Hepatocyte (in vitro differentiated cells): ENCODE measurements at regions not wholly inside any gene's neighbourhood (a gene's known extent, or its start where the extent isn't known, plus 50 kb on each side); places are given as distances from the start of the nearest gene placed in this dataset.

Experiments used
- DNase-seq: peaks from one replicate; pipeline ENCODE4 v3.0.0-alpha.2; 2016; ENCODE audit warnings: low spot score
- H2AFZ ChIP-seq: fragments of 200-600 bp; sonication (generic); 2 replicates; pipeline ENCODE4 v1.6.0; 2016; ENCODE audit warnings: antibody characterized with exemption, mild to moderate bottlenecking
- H3K27ac ChIP-seq: fragments of 200-600 bp; sonication (generic); 2 replicates; pipeline ENCODE4 v1.5.1; 2016; ENCODE audit warnings: mild to moderate bottlenecking
- H3K27me3 ChIP-seq: fragments of 200-600 bp; sonication (generic); 2 replicates; pipeline ENCODE4 v1.6.1; 2016
- H3K36me3 ChIP-seq: fragments of 200-600 bp; sonication (generic); replicated peaks from 2 replicates; pipeline ENCODE4 v1.5.1; 2016; ENCODE audit warnings: low read depth; ENCODE audit not compliant: insufficient read depth
- H3K4me1 ChIP-seq: fragments of 200-600 bp; sonication (generic); 2 replicates; pipeline ENCODE4 v1.5.1; 2016; ENCODE audit warnings: mild to moderate bottlenecking, moderate library complexity; ENCODE audit not compliant: insufficient read depth
- H3K4me2 ChIP-seq: fragments of 200-600 bp; sonication (generic); 2 replicates; pipeline ENCODE4 v1.6.0; 2016
- H3K4me3 ChIP-seq: fragments of 200-600 bp; sonication (generic); 2 replicates; pipeline ENCODE4 v1.5.1; 2016; ENCODE audit warnings: mild to moderate bottlenecking
- H3K79me2 ChIP-seq: fragments of 200-600 bp; sonication (generic); 2 replicates; pipeline ENCODE4 v1.6.0; 2017; ENCODE audit warnings: mild to moderate bottlenecking
- H3K9me2 ChIP-seq: fragments of 200-600 bp; sonication (generic); replicated peaks from 2 replicates; pipeline ENCODE4 v1.6.0; 2017; ENCODE audit warnings: mild to moderate bottlenecking; ENCODE audit not compliant: insufficient read depth
- H3K9me3 ChIP-seq: fragments of 200-600 bp; sonication (generic); 2 replicates; pipeline ENCODE4 v1.5.1; 2016; ENCODE audit warnings: low read depth, mild to moderate bottlenecking
- H4K20me1 ChIP-seq: fragments of 200-600 bp; sonication (generic); 2 replicates; pipeline ENCODE4 v1.6.0; 2016; ENCODE audit warnings: mild to moderate bottlenecking; ENCODE audit not compliant: insufficient read depth, poor library complexity, severe bottlenecking
- EZH2 ChIP-seq: fragments of 200-600 bp; sonication (generic); IDR thresholded peaks from 2 replicates; pipeline ENCODE4 v1.6.1; 2016; ENCODE audit warnings: antibody characterized with exemption, mild to moderate bottlenecking, borderline replicate concordance
- EZH2phosphoT487 ChIP-seq: fragments of 200-600 bp; sonication (generic); IDR thresholded peaks from one replicate; pipeline ENCODE4 v1.6.1; 2018; ENCODE audit warnings: antibody characterized with exemption, mild to moderate bottlenecking, low read depth, moderate library complexity; ENCODE audit not compliant: unreplicated experiment, severe bottlenecking
- WGBS: methylation state at CpG from one replicate; pipeline ENCODE4 v1.1.6; 2016; ENCODE audit warnings: low lambda C conversion rate; ENCODE audit errors: missing lambda C conversion rate; 5-methylcytosine and 5-hydroxymethylcytosine counted together
- TF ChIP-seq, protein P1 (sequence below): fragments of 200-600 bp; sonication (generic); IDR thresholded peaks from 2 replicates; pipeline ENCODE4 v1.5.1; 2016; ENCODE audit warnings: antibody characterized with exemption, mild to moderate bottlenecking; ENCODE audit not compliant: poor library complexity

DNA sequence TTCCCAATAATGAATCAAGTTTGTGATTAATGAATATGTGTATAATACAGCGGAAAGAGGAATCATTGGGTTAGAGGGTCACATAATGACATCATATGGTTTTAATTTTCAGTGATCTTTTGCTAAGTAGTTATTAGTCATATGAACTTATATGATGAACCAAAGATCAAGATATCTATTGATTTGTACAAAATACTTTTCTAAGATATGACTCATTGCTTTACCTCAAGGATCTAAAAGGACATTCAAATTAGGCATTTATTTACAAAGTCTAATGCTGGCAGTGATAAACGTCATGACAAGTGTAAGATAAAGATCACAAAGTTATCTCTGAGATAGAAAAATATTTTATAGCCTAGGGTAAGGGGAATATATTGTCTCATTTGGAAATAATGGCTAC lies 417.8 kb downstream of the RPL10L start:
- 59% methylated on average over 2 of the region's 2 CpGs for WGBS
- Histone ChIP-seq H3K9me3 (no peaks in the 10 kb centered on the region), H3K27me3 (no peaks in the 10 kb centered on the region), H3K9me2 (no peaks in the 10 kb centered on the region), H3K27ac (no peak overlapping the region), H3K36me3 (no peaks in the 10 kb centered on the region), H3K4me2 (no peak overlapping the region), H3K4me1 (no peaks in the 10 kb centered on the region), H3K4me3 (no peak overlapping the region), H4K20me1 (no peaks in the 10 kb centered on the region), H2AFZ (no peak overlapping the region), H3K79me2 (no peaks in the 10 kb centered on the region)
- no peak for DNase-seq
- TF ChIP-seq EZH2, result no peak
- TF ChIP-seq, protein P1, sequence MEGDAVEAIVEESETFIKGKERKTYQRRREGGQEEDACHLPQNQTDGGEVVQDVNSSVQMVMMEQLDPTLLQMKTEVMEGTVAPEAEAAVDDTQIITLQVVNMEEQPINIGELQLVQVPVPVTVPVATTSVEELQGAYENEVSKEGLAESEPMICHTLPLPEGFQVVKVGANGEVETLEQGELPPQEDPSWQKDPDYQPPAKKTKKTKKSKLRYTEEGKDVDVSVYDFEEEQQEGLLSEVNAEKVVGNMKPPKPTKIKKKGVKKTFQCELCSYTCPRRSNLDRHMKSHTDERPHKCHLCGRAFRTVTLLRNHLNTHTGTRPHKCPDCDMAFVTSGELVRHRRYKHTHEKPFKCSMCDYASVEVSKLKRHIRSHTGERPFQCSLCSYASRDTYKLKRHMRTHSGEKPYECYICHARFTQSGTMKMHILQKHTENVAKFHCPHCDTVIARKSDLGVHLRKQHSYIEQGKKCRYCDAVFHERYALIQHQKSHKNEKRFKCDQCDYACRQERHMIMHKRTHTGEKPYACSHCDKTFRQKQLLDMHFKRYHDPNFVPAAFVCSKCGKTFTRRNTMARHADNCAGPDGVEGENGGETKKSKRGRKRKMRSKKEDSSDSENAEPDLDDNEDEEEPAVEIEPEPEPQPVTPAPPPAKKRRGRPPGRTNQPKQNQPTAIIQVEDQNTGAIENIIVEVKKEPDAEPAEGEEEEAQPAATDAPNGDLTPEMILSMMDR, result no peak
- TF ChIP-seq EZH2phosphoT487, result no peak

DNA sequence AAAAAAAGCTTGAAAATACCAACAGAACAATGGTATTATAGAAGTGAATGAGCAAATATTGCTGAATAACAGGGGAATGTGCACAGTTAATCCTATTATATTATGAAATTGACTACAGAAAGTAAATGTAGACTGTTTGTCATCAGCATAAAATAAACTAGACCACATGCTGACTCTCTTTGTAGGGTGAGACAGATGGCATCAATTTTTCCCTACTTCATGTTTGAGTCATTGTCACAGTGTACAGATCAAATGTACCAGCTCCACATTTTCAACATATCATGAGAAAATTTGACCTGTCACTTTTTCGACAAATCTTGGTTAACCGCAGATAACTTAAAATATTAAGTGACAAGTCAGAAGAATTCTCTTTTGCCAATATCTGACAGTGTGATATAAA lies 421.0 kb downstream of the RPL10L start:
- no peak overlapping the region for H3K4me3 ChIP-seq
- H3K4me2 ChIP-seq, result no peak overlapping the region
- no peaks in the 10 kb centered on the region for H3K9me3 ChIP-seq
- TF ChIP-seq EZH2phosphoT487, result no peak
- no peak for TF ChIP-seq EZH2
- TF ChIP-seq, protein P1, result no peak
- H3K36me3 ChIP-seq, result no peaks in the 10 kb centered on the region
- H3K79me2 ChIP-seq, result no peaks in the 10 kb centered on the region
- no peaks in the 10 kb centered on the region for H3K9me2 ChIP-seq
- H3K27me3 ChIP-seq, result no peaks in the 10 kb centered on the region
- H3K27ac ChIP-seq, result no peak overlapping the region
- no peaks in the 10 kb centered on the region for H3K4me1 ChIP-seq
- H4K20me1 ChIP-seq, result no peaks in the 10 kb centered on the region
- H2AFZ ChIP-seq, result no peak overlapping the region
- WGBS, result 93% methylated on average over 2 of the region's 2 CpGs
- no peak for DNase-seq

DNA sequence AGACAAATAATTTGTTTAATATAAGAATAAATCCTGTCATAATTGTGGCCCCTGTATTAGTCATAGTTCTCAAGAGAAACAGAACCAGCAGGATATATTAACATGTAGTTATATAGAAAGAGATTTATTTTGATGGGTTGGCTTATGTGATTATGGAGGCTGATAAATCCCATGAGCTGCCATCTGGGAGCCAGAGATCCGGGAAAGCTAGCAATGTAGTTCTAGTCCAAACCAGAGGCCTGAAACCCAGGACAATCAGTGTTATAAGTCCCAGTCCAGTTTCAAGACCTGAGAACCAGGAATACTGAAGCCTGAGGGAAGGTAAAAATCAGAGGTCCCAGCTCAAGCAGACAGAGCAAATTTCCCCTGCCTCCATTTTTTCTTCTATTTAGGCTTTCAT lies 435.8 kb downstream of the RPL10L start:
- Histone ChIP-seq H3K9me2 (no peaks in the 10 kb centered on the region), H2AFZ (no peak overlapping the region), H3K4me1 (no peaks in the 10 kb centered on the region), H3K4me2 (no peak overlapping the region), H3K27me3 (no peaks in the 10 kb centered on the region), H3K79me2 (no peaks in the 10 kb centered on the region), H4K20me1 (no peaks in the 10 kb centered on the region), H3K4me3 (no peak overlapping the region), H3K36me3 (no peaks in the 10 kb centered on the region), H3K27ac (no peak overlapping the region), H3K9me3 (no peaks in the 10 kb centered on the region)
- TF ChIP-seq, protein P1, result no peak
- no peak for TF ChIP-seq EZH2
- TF ChIP-seq EZH2phosphoT487, result no peak
- no peak for DNase-seq
- WGBS, result 76% methylated on average over 1 of the region's 1 CpG

DNA sequence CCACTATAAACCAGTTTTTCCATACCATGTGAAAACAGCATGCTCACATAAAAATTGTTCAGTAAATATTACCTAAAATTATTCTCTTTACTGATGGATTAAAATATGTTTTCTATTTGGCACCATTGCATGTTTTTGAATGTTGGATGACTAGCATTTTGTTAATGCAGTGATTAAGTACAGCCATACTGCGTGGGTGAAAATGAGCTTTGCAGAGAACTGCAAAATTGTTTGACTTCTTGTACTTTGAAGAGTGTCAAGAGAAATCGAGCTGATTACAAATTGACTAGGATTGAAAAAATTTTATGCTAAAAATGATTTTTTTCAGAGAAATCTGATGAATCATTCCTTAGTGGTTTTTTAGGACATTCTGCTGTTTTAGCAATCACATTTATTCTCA lies 452.9 kb downstream of the RPL10L start:
- no peak for DNase-seq
- H3K27ac ChIP-seq, result no peak overlapping the region
- H3K79me2 ChIP-seq, result no peaks in the 10 kb centered on the region
- no peaks in the 10 kb centered on the region for H3K9me3 ChIP-seq
- no peak overlapping the region for H2AFZ ChIP-seq
- WGBS, result 90% methylated on average over 2 of the region's 2 CpGs
- no peak overlapping the region for H3K4me3 ChIP-seq
- no peaks in the 10 kb centered on the region for H3K4me1 ChIP-seq
- no peaks in the 10 kb centered on the region for H3K9me2 ChIP-seq
- no peak overlapping the region for H3K4me2 ChIP-seq
- H3K27me3 ChIP-seq, result no peaks in the 10 kb centered on the region
- H4K20me1 ChIP-seq, result no peaks in the 10 kb centered on the region
- H3K36me3 ChIP-seq, result no peaks in the 10 kb centered on the region
- no peak for TF ChIP-seq EZH2
